K562 (cell line): ENCODE measurements at regions not wholly inside any gene's neighbourhood (a gene's known extent, or its start where the extent isn't known, plus 50 kb on each side); places are given as distances from the start of the nearest gene placed in this dataset.

Source experiments
- ATAC-seq: fragments of 200-7000 bp; cut with Tn5 transposase; 3 replicates; pipeline ENCODE4 v1.9.1; 2020; ENCODE audit warnings: moderate library complexity
- BruUV-seq: library from RNA; stranded (reverse); fragments of 400-500 nt; replicated peaks from 2 replicates; lab custom pipeline; 2021; lab: Mats Ljungman, UMichigan
- CTCF ChIA-PET: fragments of 300-600 bp; formaldehyde crosslinking; extraction: SDS; loops from one replicate; lab custom pipeline; 2021; ENCODE audit warnings: low intra/inter-chr PET ratio; lab: Yijun Ruan, JAX
- POLR2A ChIA-PET: fragments of 300-600, 350-650 bp; sonication (Branson Sonifier 250); formaldehyde crosslinking; extraction: SDS; loops from one replicate; lab custom pipeline; 2021; ENCODE audit warnings: antibody characterized with exemption, inconsistent platforms; lab: Yijun Ruan, JAX
- DNase-seq, 4 experiments: peaks; one replicate each; pipeline versions ENCODE4 v3.0.0 to v3.0.0-alpha.2; 2011 to 2018; ENCODE audit warnings: low spot score in 3 of 4, mixed read lengths in 3 of 4; ENCODE audit errors: extremely low read depth in 1 of 4
- FAIRE-seq: peaks from 2 replicates; lab custom pipeline; 2011; peaks lifted over from hg19 to GRCh38; lab: Jason Lieb, UNC
- H2AFZ ChIP-seq: 2 replicates; pipeline ENCODE4 v1.6.0; 2011; ENCODE audit warnings: low read depth, low read length, control low read depth, inconsistent platforms
- H3K27ac ChIP-seq: fragments of 200-600 bp; 3 replicates; pipeline ENCODE4 v1.8.0; 2011; ENCODE audit warnings: low read depth, mild to moderate bottlenecking, control low read depth, inconsistent platforms, low read length, moderate library complexity, mixed read lengths; ENCODE audit errors: extremely low read depth
- H3K27me3 ChIP-seq, 2 experiments: fragments of 300-600 bp in 1 of 2; 2 replicates in 1 of 2; 3 replicates in 1 of 2; pipeline versions ENCODE4 v1.6.0 to v1.8.0; 2011; ENCODE audit warnings: inconsistent platforms in 2 of 2, low read length in 2 of 2, mild to moderate bottlenecking in 1 of 2, mixed read lengths in 1 of 2, moderate library complexity in 1 of 2; ENCODE audit not compliant: control insufficient read depth in 2 of 2, insufficient read depth in 2 of 2
- H3K36me3 ChIP-seq: fragments of 300-600 bp; 3 replicates; pipeline ENCODE4 v1.8.0; 2011; ENCODE audit warnings: mild to moderate bottlenecking, low read length, inconsistent platforms; ENCODE audit not compliant: control insufficient read depth, insufficient read depth
- H3K4me1 ChIP-seq, 2 experiments: fragments of 200-600 bp in 1 of 2; replicated peaks in 1 of 2; 2 replicates in 1 of 2; 3 replicates in 1 of 2; pipeline versions ENCODE4 v1.5.1 to v1.8.0; 2011; ENCODE audit warnings: inconsistent platforms in 2 of 2, low read length in 2 of 2, mild to moderate bottlenecking in 1 of 2, mixed read lengths in 1 of 2, moderate library complexity in 1 of 2; ENCODE audit not compliant: control insufficient read depth in 2 of 2, insufficient read depth in 2 of 2
- H3K4me2 ChIP-seq: 2 replicates; pipeline ENCODE4 v1.6.1; 2011; ENCODE audit warnings: low read length, control low read depth, inconsistent platforms, mixed read lengths; ENCODE audit not compliant: insufficient read depth
- H3K4me3 ChIP-seq: fragments of 200-600 bp; sonication (generic), shearing (Covaris generic); 2 replicates; pipeline ENCODE4 v1.5.1; 2016; ENCODE audit warnings: control low read depth, inconsistent platforms
- H3K79me2 ChIP-seq: fragments of 200-600 bp; 3 replicates; pipeline ENCODE4 v1.8.0; 2011; ENCODE audit warnings: low read length, inconsistent platforms; ENCODE audit not compliant: control insufficient read depth, insufficient read depth
- H3K9ac ChIP-seq, 2 experiments: 2 replicates each; pipeline versions ENCODE4 v1.6.0 to v1.6.1; 2011; ENCODE audit warnings: low read depth in 2 of 2, low read length in 2 of 2, control low read depth in 1 of 2, inconsistent platforms in 1 of 2, mild to moderate bottlenecking in 1 of 2, mixed read lengths in 1 of 2; ENCODE audit not compliant: insufficient read depth in 1 of 2
- H3K9me1 ChIP-seq: one replicate; pipeline ENCODE4 v1.6.0; 2011; ENCODE audit warnings: inconsistent platforms, mild to moderate bottlenecking, low read length, moderate library complexity; ENCODE audit not compliant: control insufficient read depth, insufficient read depth
- H3K9me3 ChIP-seq: replicated peaks from 2 replicates; pipeline ENCODE4 v1.5.1; 2011; ENCODE audit warnings: low read depth, low read length, inconsistent platforms; ENCODE audit not compliant: control insufficient read depth, insufficient read depth
- H4K20me1 ChIP-seq: replicated peaks from 2 replicates; pipeline ENCODE4 v1.6.1; 2011; ENCODE audit warnings: low read length, inconsistent platforms, mixed read lengths; ENCODE audit not compliant: control insufficient read depth, insufficient read depth
- FOSL1 ChIP-seq: fragments of 200-800 bp; sonication (Bioruptor generic); conservative IDR thresholded peaks from 2 replicates; pipeline ENCODE4 v1.6.1; 2016; ENCODE audit warnings: missing genetic modification characterization, missing compliant biosample characterization
- FOXK2 ChIP-seq, 2 experiments: fragments of 450-650 bp; IDR thresholded peaks in 1 of 2; conservative IDR thresholded peaks in 1 of 2; 2 replicates each; pipeline ENCODE4 v1.6.1; 2016; ENCODE audit warnings: low read depth in 2 of 2, mild to moderate bottlenecking in 1 of 2
- ZNF695 ChIP-seq: fragments of 450-650 bp; formaldehyde crosslinking; IDR thresholded peaks from 2 replicates; pipeline ENCODE4 v1.4.0; 2020; ENCODE audit warnings: mild to moderate bottlenecking, moderate library complexity
- WGBS: fragments of 100-300 bp; shearing (Covaris generic); methylation state at CpG from one replicate; pipeline ENCODE4 v1.1.6; 2016; ENCODE audit warnings: low coverage, mixed read lengths; ENCODE audit not compliant: insufficient coverage; ENCODE audit errors: missing lambda C conversion rate; 5-methylcytosine and 5-hydroxymethylcytosine counted together
- in situ Hi-C: fragments of 300-500 bp; cut with MboI; formaldehyde crosslinking; loops from 4 replicates; pipeline ENCODE4 v1.15.0; 2018; ENCODE audit warnings: inconsistent platforms, mixed read lengths
- intact Hi-C: fragments of 100-400 bp; cut with micrococcal nuclease; formaldehyde crosslinking; loops from 2 replicates; pipeline ENCODE4 v1.14.2; 2022
- TF ChIP-seq, protein P1 (sequence below), 2 experiments: fragments of 450-650 bp in 1 of 2; sonication (generic) in 1 of 2; formaldehyde crosslinking in 1 of 2; IDR thresholded peaks in 1 of 2; conservative IDR thresholded peaks in 1 of 2; 2 replicates each; pipeline versions ENCODE4 v1.6.1 to v1.8.1; 2016 to 2023; ENCODE audit warnings: mild to moderate bottlenecking in 2 of 2, moderate library complexity in 2 of 2, inconsistent platforms in 1 of 2, missing genetic modification reagents in 1 of 2

- Histone ChIP-seq H3K27me3 (no peaks in the 10 kb centered on the region), H3K27ac (no peak overlapping the region), H3K9me1 (no peaks in the 10 kb centered on the region), H3K36me3 (no peaks in the 10 kb centered on the region), H2AFZ (no peak overlapping the region)
- DNase-seq: no peak
- BruUV-seq: no TSS peak
- ATAC-seq: no peak
- 4% methylated on average over 6 of the region's 7 CpGs for WGBS
- in situ Hi-C loops: no loop called here
- intact Hi-C loops: no loop called here
- CTCF ChIA-PET: no interaction called here
- TF ChIP-seq FOXK2 (conservative IDR thresholded peaks at IDR 0.05 in 1 of 2, IDR thresholded peaks at IDR 0.05 in 1 of 2; ENCODE audit: low read depth in 2 of 2) (no peak), FOSL1 (0 out of 2 replicates have a peak, but pooled peaks have one; percentile 14), ZNF695 (no peak)
- TF ChIP-seq, protein P1, sequence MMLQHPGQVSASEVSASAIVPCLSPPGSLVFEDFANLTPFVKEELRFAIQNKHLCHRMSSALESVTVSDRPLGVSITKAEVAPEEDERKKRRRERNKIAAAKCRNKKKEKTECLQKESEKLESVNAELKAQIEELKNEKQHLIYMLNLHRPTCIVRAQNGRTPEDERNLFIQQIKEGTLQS (IDR thresholded peaks at IDR 0.05): peak; percentile 29; the same call in 1 of the 2 replicates
- TF ChIP-seq, protein P1 (CRISPR knock-in tag; conservative IDR thresholded peaks at IDR 0.05): no peak
- TF ChIP-seq, all 486 proteins: peak for 2
- no peak overlapping the region for H3K4me3 ChIP-seq
- FAIRE-seq: no peak
- H3K9ac ChIP-seq: no peak overlapping the region
- H3K9me3 ChIP-seq: no peaks in the 10 kb centered on the region
- no peak overlapping the region for H3K4me2 ChIP-seq
- POLR2A ChIA-PET: interaction anchor here (1.4 kb wide), 1 partner anchor 11 kb away, joined by 7 read pairs; no protein-coding TSS in a partner anchor
- H3K4me1 ChIP-seq: 0 out of 5 replicates have a peak, but pooled peaks cover 0 to 4% of the 10 kb centered on the region in 2 experiments
- H4K20me1 ChIP-seq: no peaks in the 10 kb centered on the region
- no peaks in the 10 kb centered on the region for H3K79me2 ChIP-seq
Measured at GRCh38 chr2:234880551-234881211, 71.1 kb upstream of the SH3BP4 start.
